ENCODE measurements at regions not wholly inside any gene's neighbourhood (a gene's known extent, or its start where the extent isn't known, plus 50 kb on each side); places are given as distances from the start of the nearest gene placed in this dataset.

DNA sequence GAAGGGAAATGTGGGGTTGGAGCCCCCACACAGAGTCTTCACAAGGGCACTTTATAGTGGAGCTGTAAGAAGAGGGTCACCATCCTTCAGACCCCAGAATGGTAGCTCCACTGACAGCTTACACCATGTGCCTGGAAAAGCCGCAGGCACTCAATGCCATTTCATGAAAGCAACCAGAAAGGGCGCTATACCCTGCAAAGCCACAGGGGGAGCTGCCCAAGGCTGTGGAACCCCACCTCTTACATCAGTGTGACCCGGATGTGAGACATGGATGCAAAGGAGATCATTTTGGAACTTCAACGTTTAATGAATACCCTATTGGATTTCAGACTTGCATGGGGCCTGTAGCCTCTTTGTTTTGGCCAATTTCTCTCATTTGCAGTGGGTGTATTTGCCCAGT lies 694.7 kb downstream of the CBLN2 start:
- ChIA-PET CTCF (no interaction called here), POLR2A (no interaction called here)
- DNase-seq (ENCODE audit: extremely low spot score), result no peak
- TF ChIP-seq HDGF (IDR thresholded peaks at IDR 0.05; ENCODE audit: borderline replicate concordance) (no peak), SUZ12 (IDR thresholded peaks at IDR 0.05) (no peak), BHLHE40 (IDR thresholded peaks at IDR 0.05; ENCODE audit: borderline replicate concordance) (no peak), ZNF384 (IDR thresholded peaks at IDR 0.05) (no peak), LEF1 (IDR thresholded peaks at IDR 0.05; ENCODE audit: borderline replicate concordance) (no peak), CTBP1 (IDR thresholded peaks at IDR 0.05; ENCODE audit: borderline replicate concordance) (no peak), NFRKB (IDR thresholded peaks at IDR 0.05) (no peak), SP1 (IDR thresholded peaks at IDR 0.05) (no peak), ELF4 (IDR thresholded peaks at IDR 0.05) (no peak), FOXA1 (IDR thresholded peaks at IDR 0.05) (no peak), L3MBTL2 (conservative IDR thresholded peaks at IDR 0.05) (no peak), FOXK2 (IDR thresholded peaks at IDR 0.05) (no peak), TARDBP (IDR thresholded peaks at IDR 0.05) (no peak), ARNT (IDR thresholded peaks at IDR 0.05) (no peak), FOXM1 (IDR thresholded peaks at IDR 0.05; ENCODE audit: borderline replicate concordance) (no peak)
- TF ChIP-seq, protein P1, sequence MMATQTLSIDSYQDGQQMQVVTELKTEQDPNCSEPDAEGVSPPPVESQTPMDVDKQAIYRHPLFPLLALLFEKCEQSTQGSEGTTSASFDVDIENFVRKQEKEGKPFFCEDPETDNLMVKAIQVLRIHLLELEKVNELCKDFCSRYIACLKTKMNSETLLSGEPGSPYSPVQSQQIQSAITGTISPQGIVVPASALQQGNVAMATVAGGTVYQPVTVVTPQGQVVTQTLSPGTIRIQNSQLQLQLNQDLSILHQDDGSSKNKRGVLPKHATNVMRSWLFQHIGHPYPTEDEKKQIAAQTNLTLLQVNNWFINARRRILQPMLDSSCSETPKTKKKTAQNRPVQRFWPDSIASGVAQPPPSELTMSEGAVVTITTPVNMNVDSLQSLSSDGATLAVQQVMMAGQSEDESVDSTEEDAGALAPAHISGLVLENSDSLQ (IDR thresholded peaks at IDR 0.05), result no peak

DNA sequence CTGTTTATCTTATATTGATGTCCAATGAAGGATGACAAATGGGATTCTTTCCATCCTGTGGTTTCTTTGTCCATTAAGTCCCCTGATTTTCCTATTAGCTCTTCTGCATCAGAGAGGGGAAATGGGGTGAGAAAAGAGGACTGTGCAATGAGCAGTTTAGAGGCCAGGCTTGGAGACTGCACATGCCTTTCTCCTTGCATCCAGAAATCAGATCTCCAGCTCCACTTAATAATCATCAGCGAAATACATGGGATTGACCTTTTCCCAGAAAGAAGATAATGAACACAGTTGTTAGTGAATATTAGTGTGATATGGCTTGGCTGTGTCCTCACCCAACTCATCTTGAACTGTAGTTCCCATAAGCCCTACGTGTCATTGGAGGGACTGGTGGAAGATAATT lies 697.4 kb downstream of the CBLN2 start:
- TF ChIP-seq FOXM1 (IDR thresholded peaks at IDR 0.05; ENCODE audit: borderline replicate concordance) (no peak), SUZ12 (IDR thresholded peaks at IDR 0.05) (no peak)
- ChIA-PET POLR2A (no interaction called here), CTCF (no interaction called here)
- no peak for DNase-seq (ENCODE audit: extremely low spot score)

DNA sequence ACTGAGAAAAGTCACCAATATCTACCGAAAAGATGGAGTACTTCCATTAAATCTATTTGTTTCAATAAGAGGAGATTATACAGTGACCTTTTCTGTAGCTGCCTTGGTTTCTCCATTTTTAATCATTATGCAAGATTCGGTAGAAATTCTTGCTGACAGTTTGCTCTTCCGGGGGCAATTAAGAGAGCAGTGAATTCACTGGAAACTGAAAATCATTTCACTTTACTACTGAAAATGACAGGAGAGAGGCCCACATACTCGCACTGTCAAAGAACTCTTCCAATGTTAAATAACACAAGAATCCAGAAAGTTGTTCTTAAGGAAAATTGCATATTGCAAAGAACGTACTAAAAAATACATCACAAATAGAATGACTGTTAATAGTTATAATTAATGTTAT lies 699.3 kb downstream of the CBLN2 start:
- TF ChIP-seq CTBP1 (IDR thresholded peaks at IDR 0.05; ENCODE audit: borderline replicate concordance), result no peak
- CTCF ChIA-PET, result no interaction called here
- no peak for DNase-seq (ENCODE audit: extremely low spot score)
- POLR2A ChIA-PET, result no interaction called here

DNA sequence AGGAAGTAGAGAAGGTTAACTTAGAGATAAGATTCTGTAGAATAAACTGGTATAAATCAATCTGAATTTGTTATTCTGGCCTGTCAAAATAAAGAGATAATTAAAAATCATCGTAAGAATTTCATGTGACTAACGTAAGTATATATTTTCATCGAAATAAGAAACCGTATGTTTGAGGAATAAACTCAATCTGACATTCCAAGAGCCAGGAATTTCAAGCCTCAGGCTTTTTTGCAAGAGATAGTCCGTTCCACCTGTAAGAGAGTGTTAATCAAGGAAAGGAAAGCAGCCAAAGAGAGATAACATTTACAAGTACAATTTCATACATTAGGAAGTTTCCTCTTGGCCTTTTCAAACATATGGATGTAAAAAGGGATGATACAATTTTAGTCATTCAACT lies 701.5 kb downstream of the CBLN2 start:
- TF ChIP-seq L3MBTL2 (conservative IDR thresholded peaks at IDR 0.05) (no peak), ELF4 (IDR thresholded peaks at IDR 0.05) (no peak), NFRKB (IDR thresholded peaks at IDR 0.05) (no peak), ZNF384 (IDR thresholded peaks at IDR 0.05) (no peak), LEF1 (IDR thresholded peaks at IDR 0.05; ENCODE audit: borderline replicate concordance) (no peak), HDGF (IDR thresholded peaks at IDR 0.05; ENCODE audit: borderline replicate concordance) (no peak), CTBP1 (IDR thresholded peaks at IDR 0.05; ENCODE audit: borderline replicate concordance) (no peak), BHLHE40 (IDR thresholded peaks at IDR 0.05; ENCODE audit: borderline replicate concordance) (no peak), FOXA1 (IDR thresholded peaks at IDR 0.05) (no peak), SP1 (IDR thresholded peaks at IDR 0.05) (no peak), FOXK2 (IDR thresholded peaks at IDR 0.05) (no peak)
- TF ChIP-seq, protein P1 (IDR thresholded peaks at IDR 0.05), result no peak
- ChIA-PET POLR2A (no interaction called here), CTCF (no interaction called here)
- no peak for DNase-seq (ENCODE audit: extremely low spot score)

DNA sequence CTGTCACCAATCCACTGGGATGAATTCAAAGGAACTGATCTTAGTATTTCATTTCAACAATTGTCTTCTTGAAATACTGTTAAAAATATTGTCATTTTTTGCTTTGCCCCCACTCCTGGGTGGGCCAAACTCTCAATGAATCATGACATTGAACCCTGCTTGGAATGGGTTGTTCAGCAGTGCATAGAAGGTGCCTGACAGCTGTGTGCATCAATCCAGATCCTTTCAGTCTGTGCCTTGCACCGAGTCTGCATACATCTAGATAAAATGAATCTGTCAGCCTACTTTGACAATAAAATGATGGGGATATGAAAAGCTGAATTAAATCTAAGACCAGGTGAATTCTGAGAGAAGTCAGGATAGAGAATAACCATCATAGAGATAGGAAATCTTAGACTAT lies 706.6 kb downstream of the CBLN2 start:
- no peak for DNase-seq (ENCODE audit: extremely low spot score)
- TF ChIP-seq FOXM1 (IDR thresholded peaks at IDR 0.05; ENCODE audit: borderline replicate concordance), result no peak
- TF ChIP-seq ELF4 (IDR thresholded peaks at IDR 0.05), result no peak
- no peak for TF ChIP-seq CTBP1 (IDR thresholded peaks at IDR 0.05; ENCODE audit: borderline replicate concordance)
- no peak for TF ChIP-seq LEF1 (IDR thresholded peaks at IDR 0.05; ENCODE audit: borderline replicate concordance)
- TF ChIP-seq HDGF (IDR thresholded peaks at IDR 0.05; ENCODE audit: borderline replicate concordance), result no peak
- no peak for TF ChIP-seq FOXA1 (IDR thresholded peaks at IDR 0.05)
- TF ChIP-seq SUZ12 (IDR thresholded peaks at IDR 0.05), result no peak
- TF ChIP-seq FOXK2 (IDR thresholded peaks at IDR 0.05), result no peak
- no peak for TF ChIP-seq TARDBP (IDR thresholded peaks at IDR 0.05)
- no peak for TF ChIP-seq ZNF384 (IDR thresholded peaks at IDR 0.05)
- no peak for TF ChIP-seq ARNT (IDR thresholded peaks at IDR 0.05)
- TF ChIP-seq NFRKB (IDR thresholded peaks at IDR 0.05), result no peak
- POLR2A ChIA-PET, result no interaction called here
- CTCF ChIA-PET, result no interaction called here

DNA sequence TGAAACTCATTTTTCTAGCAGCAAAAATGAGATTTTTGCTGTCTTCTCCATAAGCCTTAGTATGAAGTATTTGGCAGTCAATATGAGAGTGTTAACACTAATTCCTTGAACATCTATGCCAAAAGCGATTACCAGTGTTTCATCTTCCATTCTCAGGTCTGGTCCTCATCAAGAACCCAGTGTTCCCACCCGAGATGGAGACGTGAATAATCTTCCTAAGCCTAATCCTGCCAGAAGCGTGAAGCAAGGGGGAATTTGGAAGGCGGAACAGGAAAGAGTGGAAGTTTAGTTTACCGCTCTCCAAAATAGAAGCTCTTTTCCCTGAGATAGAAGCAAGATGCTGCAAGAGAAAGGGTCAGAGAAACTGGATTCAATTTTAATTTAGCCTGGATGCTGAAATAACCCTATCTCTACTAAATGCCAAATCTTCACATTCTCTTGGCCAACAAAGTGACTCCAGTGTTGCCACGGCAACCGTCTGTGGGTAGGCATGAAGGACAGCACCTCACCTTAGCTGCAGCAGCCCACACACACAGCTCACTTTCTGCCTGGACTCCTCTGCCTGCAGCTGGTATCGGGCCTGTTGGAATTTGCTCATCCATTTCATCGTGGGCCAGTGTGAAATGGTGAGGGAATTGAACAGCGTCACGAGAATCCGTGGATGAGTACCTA lies 711.1 kb downstream of the CBLN2 start:
- TF ChIP-seq CTBP1 (IDR thresholded peaks at IDR 0.05; ENCODE audit: borderline replicate concordance) (no peak), SP1 (IDR thresholded peaks at IDR 0.05) (no peak), ZNF384 (IDR thresholded peaks at IDR 0.05) (no peak), L3MBTL2 (conservative IDR thresholded peaks at IDR 0.05) (no peak), FOXM1 (IDR thresholded peaks at IDR 0.05; ENCODE audit: borderline replicate concordance) (no peak), TARDBP (IDR thresholded peaks at IDR 0.05) (no peak), NFRKB (IDR thresholded peaks at IDR 0.05) (no peak), ELF4 (IDR thresholded peaks at IDR 0.05) (no peak), LEF1 (IDR thresholded peaks at IDR 0.05; ENCODE audit: borderline replicate concordance) (no peak), FOXA1 (IDR thresholded peaks at IDR 0.05) (no peak), SUZ12 (IDR thresholded peaks at IDR 0.05) (no peak), FOXK2 (IDR thresholded peaks at IDR 0.05) (no peak), ARNT (IDR thresholded peaks at IDR 0.05) (no peak), HDGF (IDR thresholded peaks at IDR 0.05; ENCODE audit: borderline replicate concordance) (no peak), BHLHE40 (IDR thresholded peaks at IDR 0.05; ENCODE audit: borderline replicate concordance) (no peak)
- TF ChIP-seq, protein P1 (IDR thresholded peaks at IDR 0.05), result no peak
- POLR2A ChIA-PET, result no interaction called here
- no peak for DNase-seq (ENCODE audit: extremely low spot score)
- CTCF ChIA-PET, result no interaction called here
